ENCODE measurements at regions not wholly inside any gene's neighbourhood (a gene's known extent, or its start where the extent isn't known, plus 50 kb on each side); places are given as distances from the start of the nearest gene placed in this dataset.

DNA sequence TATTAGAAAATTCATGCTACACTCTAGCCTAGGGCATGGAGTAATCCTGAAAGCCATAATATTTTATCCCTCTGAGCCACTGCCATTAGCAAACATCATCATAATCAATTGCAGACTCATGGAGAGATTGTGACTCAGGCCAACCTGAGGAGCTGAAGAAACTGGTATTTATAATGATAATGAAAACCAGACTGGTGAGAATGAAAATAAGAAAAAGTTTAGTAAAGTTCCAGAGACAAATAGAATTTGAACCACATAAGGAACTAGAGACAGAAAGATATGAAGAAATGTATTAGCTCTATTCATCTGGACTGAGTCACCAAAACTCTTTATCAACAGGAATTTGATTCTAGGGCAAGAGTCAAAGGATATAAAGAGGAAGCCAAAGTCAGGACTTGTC, 158.7 kb downstream of the DRD1 start:
- POLR2A ChIA-PET (ENCODE audit: unreplicated experiment): no interaction called here
- Histone ChIP-seq H3K36me3 (ENCODE audit: control insufficient read depth, insufficient read depth, low read length) (no peaks in the 10 kb centered on the region), H2AK5ac (ENCODE audit: low read depth, low read length) (no peak overlapping the region), H3K9me3 (ENCODE audit: control insufficient read depth, insufficient read depth, low read length) (no peaks in the 10 kb centered on the region), H3K9me1 (ENCODE audit: insufficient read depth, low read length) (0 out of 2 replicates have a peak, but pooled peaks cover 3% of the 10 kb centered on the region), H3K4me1 (ENCODE audit: control insufficient read depth, insufficient read depth, low read length) (no peaks in the 10 kb centered on the region), H2AFZ (replicated peaks; ENCODE audit: low read length, poor library complexity) (no peak overlapping the region), H2BK20ac (ENCODE audit: low read depth, low read length) (no peak overlapping the region), H3K27me3 (ENCODE audit: control insufficient read depth, insufficient read depth, low read length) (no peaks in the 10 kb centered on the region), H3K18ac (ENCODE audit: low read depth, low read length) (no peak overlapping the region), H2BK120ac (ENCODE audit: low read depth, low read length) (no peak overlapping the region), H3K4me2 (ENCODE audit: low read depth, low read length) (no peak overlapping the region), H2BK15ac (ENCODE audit: low read depth, low read length) (no peak overlapping the region), H3K4me3 (ENCODE audit: insufficient read depth, low read depth, low read length) (no peak overlapping the region), H4K20me1 (ENCODE audit: insufficient read depth, low read length) (no peaks in the 10 kb centered on the region), H3K79me1 (ENCODE audit: low read depth in 1 of 2, low read length in 2 of 2) (no peaks in the 10 kb centered on the region), H3K27ac (ENCODE audit: insufficient read depth, low read length) (no peak overlapping the region), H3K4ac (ENCODE audit: low read depth, low read length) (no peak overlapping the region), H3K56ac (ENCODE audit: extremely low read depth, insufficient read depth, low read length) (no peak overlapping the region), H2AK9ac (replicated peaks; ENCODE audit: low read depth, low read length, poor library complexity) (no peak overlapping the region), H3K23ac (ENCODE audit: low read depth, low read length) (no peak overlapping the region), H2BK5ac (ENCODE audit: low read depth, low read length, poor library complexity, severe bottlenecking) (no peak overlapping the region), H3K9ac (ENCODE audit: low read depth, low read length) (no peak overlapping the region), H4K91ac (ENCODE audit: insufficient read depth, low read depth, low read length) (no peak overlapping the region), H4K8ac (ENCODE audit: low read depth in 2 of 2, low read length in 2 of 2) (no peak overlapping the region), H3K14ac (replicated peaks; ENCODE audit: low read depth, low read length) (no peak overlapping the region), H4K5ac (ENCODE audit: low read depth, low read length) (no peak overlapping the region)
- intact Hi-C loops (cut with micrococcal nuclease) (no loop called here), dilution Hi-C loops (cut with HindIII; ENCODE audit: low sequenced_read_pairs, unreplicated experiment) (no loop called here), in situ Hi-C loops (cut with MboI; ENCODE audit: low sequenced_read_pairs) (no loop called here)
- CTCF ChIA-PET: no interaction called here
- BruUV-seq (replicated peaks): no TSS peak
- TF ChIP-seq SMC3 (IDR thresholded peaks at IDR 0.05; ENCODE audit: low read depth, low read length): no peak
- no peak for TF ChIP-seq ELK1 (IDR thresholded peaks at IDR 0.05; ENCODE audit: borderline replicate concordance, low read depth, low read length)
- no peak for TF ChIP-seq CHD1 (IDR thresholded peaks at IDR 0.05; ENCODE audit: low read depth, low read length)
- TF ChIP-seq MAFK (IDR thresholded peaks at IDR 0.05; ENCODE audit: low read depth, low read length): no peak
- no peak for TF ChIP-seq MAZ (IDR thresholded peaks at IDR 0.05; ENCODE audit: borderline replicate concordance, low read depth, low read length)
- no peak for TF ChIP-seq MXI1 (IDR thresholded peaks at IDR 0.05; ENCODE audit: borderline replicate concordance, low read depth, low read length)
- no peak for TF ChIP-seq CEBPB (IDR thresholded peaks at IDR 0.05; ENCODE audit: low read depth, low read length)
- TF ChIP-seq, protein P1, sequence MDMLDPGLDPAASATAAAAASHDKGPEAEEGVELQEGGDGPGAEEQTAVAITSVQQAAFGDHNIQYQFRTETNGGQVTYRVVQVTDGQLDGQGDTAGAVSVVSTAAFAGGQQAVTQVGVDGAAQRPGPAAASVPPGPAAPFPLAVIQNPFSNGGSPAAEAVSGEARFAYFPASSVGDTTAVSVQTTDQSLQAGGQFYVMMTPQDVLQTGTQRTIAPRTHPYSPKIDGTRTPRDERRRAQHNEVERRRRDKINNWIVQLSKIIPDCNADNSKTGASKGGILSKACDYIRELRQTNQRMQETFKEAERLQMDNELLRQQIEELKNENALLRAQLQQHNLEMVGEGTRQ (IDR thresholded peaks at IDR 0.05; ENCODE audit: low read depth, low read length): no peak
- TF ChIP-seq POLR2A (IDR thresholded peaks at IDR 0.05; ENCODE audit: low read depth, low read length): no peak
- TF ChIP-seq FOS (IDR thresholded peaks at IDR 0.05; ENCODE audit: low read depth, low read length): no peak
- TF ChIP-seq BHLHE40 (IDR thresholded peaks at IDR 0.05; ENCODE audit: low read depth, low read length): no peak
- no peak for TF ChIP-seq CTCF (conservative IDR thresholded peaks at IDR 0.05; ENCODE audit: low read depth, low read length)
- no peak for TF ChIP-seq RAD21 (IDR thresholded peaks at IDR 0.05; ENCODE audit: low read length)
- no peak for TF ChIP-seq RFX5 (IDR thresholded peaks at IDR 0.05; ENCODE audit: low read depth, low read length)
- no peak for TF ChIP-seq RCOR1 (IDR thresholded peaks at IDR 0.05; ENCODE audit: insufficient replicate concordance, low read length)
- TF ChIP-seq NFE2L2 (IDR thresholded peaks at IDR 0.05; ENCODE audit: low read depth, low read length): no peak
- peak; percentile 17 for DNase-seq
- peak; percentile 35; the same call in 1 of the 2 replicates for ATAC-seq (ENCODE audit: low read depth)
